NCI-H1694 treated with DMSO at 0.1 percent for 48 hours (cell line): ENCODE measurements at regions not wholly inside any gene's neighbourhood (a gene's known extent, or its start where the extent isn't known, plus 50 kb on each side); places are given as distances from the start of the nearest gene placed in this dataset.

ENCODE experiments used
- DNase-seq: peaks from one replicate; lab custom pipeline; 2025; lab: John Stamatoyannopoulos, UW

GRCh38 chr21:31500071-31500470 is 156.0 kb upstream of the TIAM1 start:
- DNase-seq, result no peak

DNA sequence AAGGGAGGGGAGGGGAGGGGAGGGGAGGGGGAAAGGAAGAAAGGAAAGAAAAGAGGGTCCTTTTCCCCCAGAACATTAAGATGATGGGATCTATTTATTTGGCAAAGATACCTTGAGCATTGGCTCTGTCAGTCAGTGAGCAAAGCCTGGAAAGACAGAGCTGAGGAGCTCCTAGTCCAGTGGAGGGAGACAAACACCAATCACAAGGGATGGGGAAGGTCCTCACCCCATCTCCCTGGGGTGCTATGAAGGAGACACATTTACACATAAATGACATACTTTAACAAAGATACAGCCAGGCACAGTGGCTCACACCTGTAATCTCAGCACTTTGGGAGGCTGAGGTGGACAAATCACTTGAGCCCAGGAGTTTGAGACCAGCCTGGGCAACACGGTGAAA is 154.9 kb upstream of the TIAM1 start:
- DNase-seq, result no peak

GRCh38 chr21:31497914-31498313 is 153.9 kb upstream of the TIAM1 start:
- no peak for DNase-seq

GRCh38 chr21:31493350-31493880 is 149.4 kb upstream of the TIAM1 start:
- DNase-seq, result peak; percentile 94

DNA sequence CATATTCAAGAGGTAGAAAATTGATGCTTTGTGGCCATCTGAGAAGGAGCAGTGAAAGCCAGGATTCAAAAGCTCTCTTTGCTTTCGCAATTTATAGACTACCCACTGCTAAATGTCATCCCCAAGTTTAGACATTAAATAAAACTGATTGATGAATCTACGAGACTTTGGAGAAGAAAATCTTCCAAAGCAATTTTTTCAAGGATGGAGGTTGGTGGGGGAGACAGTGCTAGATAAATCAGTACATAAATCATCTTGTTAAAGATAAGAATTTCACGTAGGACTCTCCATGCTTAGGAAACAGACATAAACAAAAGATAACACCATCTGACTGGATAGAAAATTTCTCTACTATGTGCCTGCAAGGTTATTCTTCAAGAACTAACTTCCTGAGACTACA is 147.6 kb upstream of the TIAM1 start:
- DNase-seq, result no peak

GRCh38 chr21:31490443-31490842 is 146.4 kb upstream of the TIAM1 start:
- no peak for DNase-seq

- no peak for DNase-seq
Measured at GRCh38 chr21:31489726-31490125, 145.7 kb upstream of the TIAM1 start.

DNA sequence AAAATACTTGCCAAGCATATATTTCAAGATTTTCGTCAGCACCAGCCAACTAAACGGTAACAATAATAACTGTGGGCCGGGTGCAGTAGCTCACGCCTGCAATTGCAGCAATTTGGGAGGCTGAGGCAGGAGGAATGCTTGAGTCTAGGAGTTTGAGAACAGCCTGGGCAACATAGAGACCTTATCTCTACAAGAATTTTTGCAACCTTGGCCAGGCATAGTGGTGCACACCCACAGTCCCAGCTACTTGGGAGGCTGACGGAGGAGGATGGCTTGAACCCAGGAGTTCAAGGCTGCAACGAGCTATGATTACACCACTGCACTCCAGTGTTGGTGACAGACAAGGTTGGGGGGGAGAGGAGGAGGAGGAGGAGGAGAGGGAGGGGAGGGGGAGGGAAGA is 145.0 kb upstream of the TIAM1 start:
- no peak for DNase-seq

DNA sequence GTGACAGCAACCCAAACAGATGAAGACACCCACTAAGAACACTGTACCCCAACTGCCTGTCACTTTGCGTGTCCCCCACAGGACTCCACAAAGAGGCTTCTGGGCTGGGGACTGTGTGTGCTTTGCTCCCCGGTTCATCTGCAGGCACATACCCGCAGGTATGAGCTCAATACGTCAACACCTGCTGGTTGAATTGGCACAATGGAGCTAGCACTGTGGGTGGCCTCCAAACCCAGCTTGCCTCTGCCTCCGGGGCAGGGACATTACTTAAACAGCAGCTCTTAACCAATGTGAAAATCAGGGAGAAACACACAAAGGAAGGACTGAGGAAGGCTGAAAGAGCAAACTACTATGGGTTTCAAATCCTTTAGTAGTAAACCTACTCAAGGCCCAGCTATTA is 140.2 kb upstream of the TIAM1 start:
- no peak for DNase-seq

DNA sequence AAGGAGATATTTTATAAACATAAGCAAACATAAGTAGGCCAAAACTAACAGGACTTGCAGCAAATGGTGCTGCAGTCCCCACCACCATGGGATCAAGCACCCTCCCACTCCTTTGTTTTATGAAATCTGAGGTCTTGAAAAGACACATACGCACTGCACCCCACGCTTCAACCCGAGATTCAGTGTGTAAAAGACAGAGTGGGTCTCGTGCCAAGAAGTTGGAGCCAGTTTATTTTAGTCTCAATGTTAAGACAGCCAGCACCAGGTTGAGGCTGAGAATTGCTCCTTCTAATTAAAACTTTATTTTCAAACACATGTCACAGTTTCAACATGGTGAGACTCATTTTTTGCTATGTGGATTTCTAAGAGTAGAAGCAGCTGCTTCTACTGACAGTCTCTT is 139.1 kb upstream of the TIAM1 start:
- no peak for DNase-seq

GRCh38 chr21:31482460-31482859 is 138.4 kb upstream of the TIAM1 start:
- DNase-seq, result no peak

DNA sequence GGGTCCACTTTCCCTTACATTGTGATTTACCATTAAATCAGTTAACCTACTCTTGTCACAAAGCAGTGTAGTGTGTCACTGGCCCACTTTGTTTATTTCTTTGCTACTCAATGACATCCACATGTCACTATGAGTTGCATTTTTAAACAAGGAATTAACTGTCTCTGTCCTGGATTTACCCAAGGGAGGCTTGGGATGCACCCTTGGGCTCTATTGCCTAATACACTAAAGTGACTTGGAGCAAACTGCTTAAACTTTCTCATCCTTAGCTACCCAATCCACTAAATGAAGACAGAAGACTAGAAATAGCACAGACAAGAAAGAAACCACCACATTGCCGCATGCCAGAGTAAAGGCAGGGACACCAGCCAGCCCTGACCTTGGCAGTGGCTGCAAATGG is 136.2 kb upstream of the TIAM1 start:
- DNase-seq, result no peak

DNA sequence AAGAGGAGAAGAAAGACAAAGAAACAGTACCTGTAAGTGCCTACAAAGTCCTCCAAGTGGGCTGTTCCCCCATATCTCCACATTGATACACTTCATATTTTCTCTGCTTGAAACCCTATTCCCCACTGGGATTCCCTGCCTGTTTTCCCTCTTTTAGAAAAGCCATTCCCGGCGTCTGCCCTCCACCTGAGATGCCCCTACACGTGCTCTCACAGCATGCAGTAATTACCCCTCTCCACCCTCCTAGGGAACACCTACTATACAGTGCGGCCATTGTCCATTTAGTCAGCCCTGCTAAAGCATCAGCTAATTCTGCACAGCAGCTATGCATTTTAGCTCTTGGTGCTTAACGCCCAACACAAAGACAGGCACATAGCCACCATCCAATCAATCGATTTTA is 135.7 kb upstream of the TIAM1 start:
- no peak for DNase-seq

GRCh38 chr21:31479222-31479621 is 135.2 kb upstream of the TIAM1 start:
- DNase-seq, result no peak

- DNase-seq, result no peak
Measured at GRCh38 chr21:31476263-31477022, 132.4 kb upstream of the TIAM1 start.

DNA sequence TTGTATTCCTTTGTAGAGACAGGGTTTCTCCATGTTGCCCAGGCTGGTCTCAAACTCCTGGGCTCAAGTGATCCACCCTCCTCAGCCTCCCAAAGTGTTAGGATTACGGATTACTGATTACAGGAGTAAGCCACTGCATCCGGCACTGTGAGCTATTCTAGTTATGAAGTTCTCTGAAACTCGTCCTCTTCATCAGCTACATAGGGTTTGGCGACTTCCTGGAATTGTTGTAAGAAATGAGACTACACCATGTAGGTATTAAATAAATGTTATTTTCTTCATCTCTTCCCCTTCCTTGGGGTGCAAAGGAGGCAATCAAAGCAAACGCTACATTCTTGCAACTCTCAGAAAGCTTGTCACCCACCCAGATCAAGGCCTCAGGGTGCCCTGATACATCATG is 131.2 kb upstream of the TIAM1 start:
- DNase-seq, result no peak

- no peak for DNase-seq
Measured at GRCh38 chr21:31473685-31474345, 129.8 kb upstream of the TIAM1 start.

DNA sequence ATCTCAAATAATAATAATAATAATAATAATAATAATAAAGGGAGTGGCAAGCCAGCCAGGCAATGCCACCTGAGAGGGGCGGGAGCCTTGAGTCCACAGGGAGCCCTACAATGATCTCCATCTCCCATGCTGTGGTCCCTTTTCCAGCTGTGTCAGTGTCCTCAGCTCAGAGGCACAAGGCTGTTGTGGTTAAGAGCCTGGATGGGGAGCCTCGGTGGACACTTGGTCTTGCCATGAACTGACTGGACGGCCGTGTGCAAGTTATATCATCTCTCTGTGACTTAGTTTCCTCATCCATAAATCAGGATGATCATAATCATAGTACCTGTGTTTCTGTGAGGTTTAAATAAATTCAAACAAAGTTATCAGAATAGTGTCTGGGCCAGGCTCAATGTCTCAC is 127.8 kb upstream of the TIAM1 start:
- no peak for DNase-seq

- no peak for DNase-seq
Measured at GRCh38 chr21:31470896-31471694, 127.0 kb upstream of the TIAM1 start.

DNA sequence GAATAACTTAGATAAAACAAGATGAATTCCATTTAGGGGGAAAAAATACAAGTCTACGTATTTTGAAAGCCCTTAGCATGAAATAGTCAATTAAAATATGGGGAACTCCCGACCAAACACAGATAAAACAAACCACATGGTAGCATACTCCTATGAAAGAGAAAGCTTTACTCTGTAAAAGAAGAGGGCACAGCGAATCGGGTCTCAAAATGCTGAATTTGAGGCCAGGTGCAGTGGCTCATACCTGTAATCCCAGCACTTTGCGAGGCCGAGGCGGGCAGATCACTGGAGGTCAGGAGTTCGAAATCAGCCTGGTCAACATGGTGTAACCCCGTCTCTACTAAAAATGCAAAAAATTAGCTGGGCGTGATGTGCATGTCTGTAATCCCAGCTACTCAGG is 116.9 kb upstream of the TIAM1 start:
- DNase-seq, result no peak

DNA sequence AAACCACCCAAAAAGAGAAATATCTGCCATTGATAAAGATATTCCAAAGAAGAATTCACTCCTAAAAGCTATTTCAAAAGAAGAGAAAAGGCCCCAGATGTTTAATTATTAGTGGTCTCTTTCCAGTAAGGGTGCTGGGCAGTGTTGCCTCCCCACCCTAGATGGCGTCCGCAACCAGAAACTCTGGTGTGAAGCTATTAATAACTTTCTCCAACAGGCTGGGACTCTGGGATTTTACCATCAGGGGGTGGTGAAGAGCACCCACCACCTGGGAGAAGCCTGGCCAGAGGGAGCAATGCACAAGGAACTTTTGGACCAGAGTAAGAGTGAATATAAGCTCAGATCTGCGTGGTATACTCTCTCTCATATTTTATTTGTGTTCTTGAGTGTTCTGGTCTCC is 115.4 kb upstream of the TIAM1 start:
- no peak for DNase-seq

DNA sequence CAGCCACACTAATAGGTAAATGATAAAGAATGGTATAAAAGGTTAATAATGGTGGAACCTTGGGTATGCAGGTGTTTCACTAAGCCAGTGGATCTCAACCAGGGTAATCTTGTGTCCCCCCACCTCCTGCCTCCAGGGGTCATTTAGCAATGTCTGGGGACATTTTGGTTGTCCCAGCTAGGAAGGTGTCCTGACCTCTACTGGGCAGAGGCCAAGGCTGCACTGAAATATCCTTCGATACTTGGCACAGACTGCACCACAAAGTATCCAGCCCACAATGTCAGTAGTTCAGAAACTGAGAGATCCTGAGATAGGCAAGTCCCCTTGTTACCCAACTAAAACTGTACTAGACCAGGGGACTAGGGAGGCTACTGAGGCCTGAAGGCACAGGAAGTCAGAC is 113.6 kb upstream of the TIAM1 start:
- no peak for DNase-seq

- DNase-seq, result no peak
Measured at GRCh38 chr21:31456201-31456600, 112.1 kb upstream of the TIAM1 start.
